ENCODE measurements at regions not wholly inside any gene's neighbourhood (a gene's known extent, or its start where the extent isn't known, plus 50 kb on each side); places are given as distances from the start of the nearest gene placed in this dataset.
"Not testable (repeated sequence)": the region's sequence is repeated elsewhere in the genome, so short reads cannot be mapped to it uniquely, and the experiment has no call there.

- H3K36me3 Mint-ChIP-seq; H3K27ac ChIP-seq (ENCODE audit: low read depth, low read length); H3K4me3 ChIP-seq (ENCODE audit: low read length in 2 of 2); H3K4me1 ChIP-seq (ENCODE audit: insufficient read depth, low read length); H3K4me1 Mint-ChIP-seq; intact Hi-C loops (cut with micrococcal nuclease); H3K9me3 ChIP-seq (ENCODE audit: control insufficient read depth in 1 of 2, low read length in 2 of 2); H3K36me3 ChIP-seq (ENCODE audit: insufficient read depth, low read length); DNase-seq; H3K27ac Mint-ChIP-seq; POLR2A ChIA-PET (ENCODE audit: partially characterized antibody); H3K4me3 Mint-ChIP-seq; H3K27me3 Mint-ChIP-seq; CTCF ChIA-PET (ENCODE audit: partially characterized antibody); H3K27me3 ChIP-seq (ENCODE audit: insufficient read depth, low read length); H3K9me3 Mint-ChIP-seq: not testable (repeated sequence)
Measured at GRCh38 chr18:15066434-15066833, 318.5 kb downstream of the ANKRD30B start.

GRCh38 chr18:15071311-15071710, 323.3 kb downstream of the ANKRD30B start:
- H3K9me3 Mint-ChIP-seq; H3K36me3 ChIP-seq (ENCODE audit: insufficient read depth, low read length); H3K4me3 Mint-ChIP-seq; H3K27me3 Mint-ChIP-seq; POLR2A ChIA-PET (ENCODE audit: partially characterized antibody); H3K27me3 ChIP-seq (ENCODE audit: insufficient read depth, low read length); DNase-seq; H3K27ac Mint-ChIP-seq; H3K4me1 Mint-ChIP-seq; H3K27ac ChIP-seq (ENCODE audit: low read depth, low read length); CTCF ChIA-PET (ENCODE audit: partially characterized antibody); H3K4me1 ChIP-seq (ENCODE audit: insufficient read depth, low read length); intact Hi-C loops (cut with micrococcal nuclease); H3K4me3 ChIP-seq (ENCODE audit: low read length in 2 of 2); H3K36me3 Mint-ChIP-seq; H3K9me3 ChIP-seq (ENCODE audit: control insufficient read depth in 1 of 2, low read length in 2 of 2): not testable (repeated sequence)
